KG1 (cell line): ENCODE measurements at regions not wholly inside any gene's neighbourhood (a gene's known extent, or its start where the extent isn't known, plus 50 kb on each side); places are given as distances from the start of the nearest gene placed in this dataset.
"Not testable (repeated sequence)": the region's sequence is repeated elsewhere in the genome, so short reads cannot be mapped to it uniquely, and the experiment has no call there.

Experiments used
- DNase-seq: peaks from one replicate; lab custom pipeline; 2025; lab: John Stamatoyannopoulos, UW

DNA sequence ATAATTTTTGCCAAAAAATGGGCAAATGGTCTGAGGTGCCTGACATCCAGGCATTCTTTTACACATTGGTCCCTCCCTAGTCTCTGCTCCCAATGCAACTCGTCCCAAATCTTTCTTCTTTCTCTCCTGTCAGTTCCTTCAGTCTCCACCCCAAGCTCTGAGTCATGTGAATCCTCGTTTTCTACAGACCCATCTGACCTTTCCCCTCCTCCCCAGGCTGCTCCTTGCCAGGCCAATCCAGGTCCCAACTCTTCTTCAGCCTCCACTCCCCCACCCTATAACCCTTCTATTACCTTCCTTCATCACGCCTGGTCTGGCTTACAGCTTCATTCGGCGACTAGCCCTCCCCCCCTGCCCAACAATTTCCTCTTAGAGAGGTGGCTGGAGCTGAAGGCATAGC lies 55.3 kb downstream of the BBS10 start:
- DNase-seq: not testable (repeated sequence)

DNA sequence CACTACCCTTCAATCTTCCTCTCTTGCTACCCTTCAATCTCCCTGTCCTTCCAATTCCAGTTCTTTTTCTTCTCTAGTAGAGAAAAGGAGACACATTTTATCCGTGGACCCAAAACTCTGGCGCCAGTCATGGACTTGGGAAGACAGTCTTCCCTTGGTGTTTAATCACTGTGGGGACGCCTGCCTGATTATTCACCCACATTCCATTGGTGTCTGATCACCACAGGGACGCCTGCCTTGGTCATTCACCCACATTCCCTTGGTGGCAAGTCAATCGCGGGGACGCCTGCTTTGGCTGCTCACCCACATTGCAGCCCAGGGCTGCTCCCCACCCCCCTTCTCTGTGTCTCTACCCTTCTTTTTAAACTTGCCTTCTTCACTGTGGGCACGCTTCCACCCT lies 55.9 kb downstream of the BBS10 start:
- not testable (repeated sequence) for DNase-seq

DNA sequence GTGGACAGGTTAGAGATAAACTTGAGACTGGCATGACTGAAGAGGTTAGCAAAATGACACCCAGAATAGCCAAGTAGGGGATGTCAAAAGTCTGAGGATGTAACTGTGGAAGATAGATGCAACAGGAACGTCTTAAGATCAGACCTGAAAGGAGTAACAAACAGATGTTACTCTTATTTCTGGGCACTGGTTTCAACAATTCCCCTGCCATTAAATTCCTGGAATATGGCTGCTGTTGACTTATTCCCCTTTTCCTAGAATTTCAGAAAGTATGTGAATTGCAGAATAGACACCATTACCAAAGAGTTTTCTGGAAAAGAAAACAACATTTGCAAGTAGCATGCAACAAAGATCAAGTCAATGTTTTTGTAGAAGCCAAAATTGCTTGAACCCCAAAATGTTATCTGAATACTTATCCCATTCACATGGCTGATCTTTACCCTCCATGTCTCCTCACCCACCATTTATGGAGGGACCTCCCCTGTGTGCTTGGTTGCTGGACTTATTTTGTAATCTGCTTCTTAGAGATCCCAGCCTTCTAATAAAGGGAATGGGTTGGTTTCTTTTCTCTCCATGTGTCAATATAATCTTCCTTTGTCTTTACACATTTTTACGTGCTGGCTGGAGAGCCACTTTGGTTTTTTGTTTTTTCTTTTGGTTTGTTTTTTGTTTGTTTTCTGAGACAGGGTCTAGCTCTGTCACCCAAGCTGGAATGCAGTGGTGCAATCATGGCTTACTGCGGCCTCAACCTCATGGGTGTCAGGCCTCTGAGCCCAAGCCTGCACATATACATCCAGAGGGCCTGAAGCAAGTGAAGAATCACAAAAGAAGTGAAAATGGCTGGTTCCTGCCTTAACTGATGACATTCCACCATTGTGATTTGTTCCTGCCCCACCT lies 57.0 kb downstream of the BBS10 start:
- no peak for DNase-seq

DNA sequence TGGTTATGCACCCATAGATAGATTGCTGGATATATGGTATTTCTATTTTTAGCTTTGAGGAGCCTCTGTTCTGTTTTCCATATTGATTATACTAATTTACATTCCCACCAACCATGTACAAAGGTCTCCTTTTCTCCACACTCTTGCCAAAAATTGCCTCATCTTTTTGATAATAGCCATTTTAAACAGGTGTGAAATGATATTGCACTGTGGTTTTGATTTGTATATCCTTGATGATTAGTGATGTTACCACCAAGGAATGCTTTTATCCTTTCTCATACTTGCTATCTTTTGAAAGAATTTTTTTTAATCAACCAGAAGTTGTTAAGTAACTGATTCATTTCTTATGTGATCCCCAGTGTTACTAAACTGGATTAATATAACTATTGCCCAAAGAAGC lies 60.0 kb downstream of the BBS10 start:
- no peak for DNase-seq

DNA sequence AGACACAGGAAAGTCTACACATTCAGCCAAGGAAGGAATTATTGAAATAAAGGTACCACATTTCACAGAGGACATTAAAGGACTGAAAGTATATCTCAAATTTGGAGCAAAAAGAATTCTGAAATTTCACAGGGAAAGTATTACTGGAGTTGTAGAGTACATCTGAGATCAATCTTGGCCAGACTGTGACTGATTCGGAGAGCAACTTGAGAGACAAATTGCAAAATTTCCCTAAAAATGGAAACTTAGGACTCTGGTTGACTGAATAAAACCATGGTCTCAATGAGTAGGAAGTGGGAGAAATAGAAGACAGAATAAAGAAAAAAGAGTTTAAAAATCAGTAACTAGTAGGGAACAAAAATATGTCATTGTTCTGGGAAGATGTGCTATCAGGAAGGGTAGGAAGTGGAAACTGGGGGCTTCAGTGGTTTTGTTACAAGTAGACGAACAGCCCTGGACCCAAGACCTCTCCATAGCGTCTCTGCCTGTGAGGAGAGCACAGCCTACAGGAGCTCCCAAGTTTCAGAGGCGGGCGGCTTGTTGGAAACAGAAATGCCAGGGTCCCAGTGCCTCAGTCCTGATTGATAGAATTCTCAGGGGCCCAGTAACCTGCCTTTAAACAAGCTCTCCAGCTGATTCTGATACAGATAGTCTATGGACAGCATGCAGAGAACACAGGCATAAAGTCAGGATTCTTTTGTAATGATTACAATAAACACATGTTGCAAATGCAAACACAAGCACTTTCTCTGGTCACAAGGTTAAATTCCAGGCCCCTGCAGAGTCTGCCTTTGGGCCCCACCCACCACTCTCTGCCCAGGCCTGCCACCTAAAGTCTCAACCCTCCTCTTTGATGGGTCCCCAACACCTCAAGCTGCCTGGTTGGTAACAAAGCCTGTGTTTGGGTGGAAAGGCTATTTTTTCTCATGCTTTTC lies 63.1 kb downstream of the BBS10 start:
- DNase-seq: no peak

DNA sequence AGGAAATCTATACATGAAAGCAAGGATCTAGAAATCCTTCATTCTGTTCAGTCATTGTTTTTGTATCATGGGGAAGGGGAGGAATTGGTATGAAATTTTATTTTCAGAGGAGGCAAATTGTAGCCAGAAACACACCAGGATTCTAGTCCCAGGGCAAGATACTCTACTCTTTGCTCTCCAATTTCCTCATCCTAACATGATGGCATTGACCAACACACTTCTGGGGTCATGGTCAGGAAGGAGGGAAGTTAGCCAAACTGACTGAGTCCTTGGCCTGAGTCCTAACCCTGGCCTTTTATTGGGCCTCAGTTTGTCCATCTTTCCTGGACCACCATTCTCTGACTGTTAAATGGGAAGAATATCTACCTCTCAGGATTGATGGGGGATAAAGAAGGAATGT lies 65.5 kb downstream of the BBS10 start:
- DNase-seq: no peak

DNA sequence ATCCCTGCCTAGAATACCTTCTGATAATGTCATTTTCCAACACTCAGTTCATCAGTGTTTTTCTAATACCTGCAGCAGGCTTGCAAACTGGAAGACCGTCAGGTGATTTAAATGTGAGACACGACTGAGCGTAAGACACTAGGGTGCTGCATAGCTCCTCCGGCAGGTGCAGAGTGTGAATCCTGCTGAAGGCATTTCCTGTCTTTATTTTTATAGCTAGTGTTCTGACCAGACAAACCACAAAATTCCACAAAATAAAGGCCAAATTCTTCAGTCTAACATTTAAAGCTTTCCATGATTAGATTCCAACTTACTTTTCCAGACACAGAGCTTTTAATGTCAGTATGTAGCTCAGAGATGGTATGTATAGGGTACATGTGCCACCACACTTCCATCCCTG lies 70.7 kb downstream of the BBS10 start:
- no peak for DNase-seq

DNA sequence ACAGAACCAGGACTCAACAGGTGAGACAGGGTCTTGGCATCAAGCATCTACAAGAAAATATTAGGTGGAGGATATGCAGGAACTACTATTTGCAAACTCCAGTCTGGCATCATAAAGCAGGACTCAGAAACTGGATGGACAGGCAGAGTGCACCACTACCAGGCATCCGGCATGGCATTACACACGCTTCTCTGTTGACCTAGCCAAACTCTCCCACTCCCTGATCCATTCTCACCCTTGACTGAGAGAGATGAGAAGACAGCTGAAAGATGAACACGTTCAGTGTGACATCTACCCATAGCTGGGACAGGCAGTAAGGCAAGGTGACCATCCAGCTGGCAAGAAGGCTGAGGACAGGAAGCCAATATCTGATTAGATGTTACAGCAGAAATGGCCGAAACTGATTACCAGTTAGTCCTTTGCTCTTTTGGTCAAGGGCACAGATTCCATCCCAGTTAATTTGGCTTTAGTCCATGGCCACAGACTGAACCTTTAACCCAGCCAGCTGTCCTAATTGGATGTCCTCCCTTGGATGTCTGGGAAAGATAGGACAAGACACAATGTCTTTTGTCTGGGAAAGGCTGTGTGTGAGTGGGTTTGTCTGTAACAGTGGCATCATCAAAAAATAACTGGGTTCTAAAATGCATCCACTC lies 71.6 kb downstream of the BBS10 start:
- DNase-seq: no peak

DNA sequence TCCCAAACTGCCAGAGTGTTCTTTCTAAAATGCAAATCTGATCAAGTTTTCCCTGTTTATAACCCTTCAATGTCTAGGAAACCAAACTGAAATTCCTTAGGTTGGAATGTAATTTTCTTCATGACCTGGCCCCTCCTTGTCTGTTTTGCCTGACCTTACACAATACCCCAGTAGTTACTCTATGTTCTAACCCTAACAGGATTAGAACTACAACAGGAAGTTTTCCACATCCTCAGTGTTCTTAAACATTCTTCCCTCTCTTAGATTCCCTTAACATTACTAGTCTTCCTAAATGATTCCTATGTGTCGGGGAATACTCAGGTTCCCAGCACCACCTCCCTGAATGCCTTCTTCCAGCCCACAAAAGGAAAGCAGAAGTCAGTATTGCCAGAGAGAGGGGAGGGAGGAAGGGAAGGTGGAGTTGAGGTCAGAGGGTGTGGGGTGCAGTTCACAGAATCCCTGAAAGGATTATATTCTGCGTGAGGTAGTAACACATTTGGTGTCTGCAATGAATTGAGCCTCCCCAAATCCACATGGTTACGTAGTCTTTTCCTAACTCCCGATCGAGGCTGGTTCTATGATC lies 72.6 kb downstream of the BBS10 start:
- DNase-seq: no peak

DNA sequence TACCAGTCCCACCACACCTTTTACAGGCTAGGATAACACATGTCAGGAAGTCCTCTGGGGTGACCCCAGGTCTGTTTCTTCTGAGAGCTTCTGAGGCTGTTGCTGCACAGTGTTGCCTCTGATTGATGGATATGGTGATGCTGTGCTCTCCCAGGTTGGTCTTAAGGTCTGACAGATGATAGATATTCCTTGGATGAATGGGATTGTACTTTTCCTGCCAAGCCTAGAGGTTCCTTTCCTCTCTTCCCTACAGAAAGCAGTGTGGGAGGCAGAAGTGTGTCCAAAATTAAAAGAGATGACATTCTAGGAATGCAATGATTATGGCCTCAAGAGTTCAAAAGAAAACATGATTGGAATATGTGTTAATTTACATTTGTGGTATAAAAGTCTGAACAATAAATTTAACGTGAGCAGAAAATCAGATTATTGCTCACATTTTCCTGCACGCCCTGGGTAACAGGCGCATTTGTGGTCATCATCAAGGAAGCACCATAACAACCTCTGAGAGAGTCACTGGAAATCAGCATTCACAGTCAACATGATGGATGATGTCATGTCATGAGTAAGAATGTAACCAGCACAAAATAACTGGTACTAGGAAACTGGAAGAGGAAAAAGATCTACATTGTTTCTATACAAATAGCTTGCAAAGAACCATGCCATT lies 73.7 kb downstream of the BBS10 start:
- no peak for DNase-seq

DNA sequence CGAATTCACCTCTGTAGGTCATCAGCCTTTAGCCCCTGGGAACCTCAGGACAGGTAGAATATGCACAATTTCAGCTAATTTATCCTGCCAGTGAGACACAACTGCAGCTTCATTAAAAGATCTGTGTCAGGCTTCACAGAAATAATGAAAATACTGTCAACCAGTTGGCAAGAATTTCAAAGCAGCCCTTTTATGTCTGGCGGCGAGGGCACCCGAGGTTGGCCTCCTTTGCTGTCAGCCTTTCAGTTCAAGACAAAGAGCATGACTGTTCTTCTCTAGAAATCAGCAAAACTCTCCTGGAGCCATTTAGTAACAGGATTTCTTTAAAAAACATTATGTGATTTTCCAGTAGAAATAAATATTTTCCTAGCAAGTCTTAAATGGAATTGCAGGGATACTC lies 75.9 kb downstream of the BBS10 start:
- DNase-seq: no peak

DNA sequence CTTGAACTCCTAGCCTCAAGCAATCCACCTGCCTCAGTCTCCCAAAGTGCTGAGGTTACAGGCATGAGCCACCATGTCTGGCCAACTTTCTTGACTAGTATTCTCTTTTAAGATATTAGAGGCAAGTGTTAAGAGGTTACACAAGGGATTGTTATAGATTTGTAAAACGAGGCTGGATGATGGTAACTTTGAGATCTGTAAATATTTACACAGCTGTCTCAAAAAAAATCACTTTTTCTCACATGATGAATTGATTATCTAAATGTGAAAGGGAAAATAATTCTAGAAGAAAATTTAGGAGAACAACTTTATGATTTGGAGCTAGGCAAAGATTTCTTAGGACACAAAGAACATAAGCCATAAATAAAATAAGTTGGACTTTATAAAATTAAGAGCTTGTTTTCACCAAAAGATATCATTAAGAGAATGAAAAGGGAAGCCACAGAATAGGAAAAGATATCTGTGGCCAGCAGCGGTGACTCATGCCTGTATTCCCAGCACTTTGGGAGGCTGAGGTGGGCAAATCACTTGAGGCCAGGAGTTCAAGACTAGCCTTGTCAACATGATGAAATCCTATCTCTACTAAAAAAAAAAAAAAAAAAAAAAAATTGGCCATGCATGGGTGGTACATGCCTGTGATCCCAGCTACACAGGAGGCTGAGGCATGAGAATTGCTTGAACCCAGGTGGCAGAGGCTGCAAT lies 77.4 kb downstream of the BBS10 start:
- DNase-seq: no peak

DNA sequence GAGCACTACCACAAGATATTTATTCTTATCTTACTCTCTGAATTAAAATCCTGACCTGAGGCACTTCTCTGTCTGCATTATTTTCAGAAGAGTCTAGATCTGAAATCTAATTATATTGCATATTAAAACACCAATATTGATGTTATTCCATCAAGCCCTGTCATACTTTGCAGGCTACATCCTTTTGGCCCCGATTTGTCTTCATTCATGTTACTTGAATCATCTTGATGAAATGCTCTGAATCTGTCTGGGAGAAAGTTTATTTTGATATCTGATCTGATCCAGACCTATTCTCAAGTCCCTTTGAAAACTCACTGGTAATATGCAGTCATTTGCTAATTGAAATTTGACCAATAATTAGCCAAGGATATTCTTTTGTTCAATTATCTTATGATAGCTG lies 79.9 kb downstream of the BBS10 start:
- no peak for DNase-seq

DNA sequence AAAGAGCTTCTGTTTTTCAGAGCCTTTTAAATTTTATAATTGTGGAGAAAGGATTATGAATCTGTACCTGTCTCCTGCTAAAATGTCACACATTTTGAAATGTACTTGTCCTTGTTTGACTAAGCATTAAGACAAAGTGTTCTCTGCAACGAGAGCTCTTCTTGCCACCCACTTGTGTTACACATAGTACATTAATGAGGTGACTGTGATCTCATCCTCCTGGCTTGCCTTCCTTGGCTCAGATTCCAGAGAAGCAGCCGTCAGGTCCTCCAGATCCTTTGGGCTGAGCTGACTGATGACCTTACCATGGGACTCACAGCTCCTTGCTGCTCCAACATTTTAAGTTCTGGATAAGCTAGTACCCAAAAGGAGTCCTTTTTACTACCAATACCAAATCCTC lies 81.4 kb downstream of the BBS10 start:
- DNase-seq: no peak

DNA sequence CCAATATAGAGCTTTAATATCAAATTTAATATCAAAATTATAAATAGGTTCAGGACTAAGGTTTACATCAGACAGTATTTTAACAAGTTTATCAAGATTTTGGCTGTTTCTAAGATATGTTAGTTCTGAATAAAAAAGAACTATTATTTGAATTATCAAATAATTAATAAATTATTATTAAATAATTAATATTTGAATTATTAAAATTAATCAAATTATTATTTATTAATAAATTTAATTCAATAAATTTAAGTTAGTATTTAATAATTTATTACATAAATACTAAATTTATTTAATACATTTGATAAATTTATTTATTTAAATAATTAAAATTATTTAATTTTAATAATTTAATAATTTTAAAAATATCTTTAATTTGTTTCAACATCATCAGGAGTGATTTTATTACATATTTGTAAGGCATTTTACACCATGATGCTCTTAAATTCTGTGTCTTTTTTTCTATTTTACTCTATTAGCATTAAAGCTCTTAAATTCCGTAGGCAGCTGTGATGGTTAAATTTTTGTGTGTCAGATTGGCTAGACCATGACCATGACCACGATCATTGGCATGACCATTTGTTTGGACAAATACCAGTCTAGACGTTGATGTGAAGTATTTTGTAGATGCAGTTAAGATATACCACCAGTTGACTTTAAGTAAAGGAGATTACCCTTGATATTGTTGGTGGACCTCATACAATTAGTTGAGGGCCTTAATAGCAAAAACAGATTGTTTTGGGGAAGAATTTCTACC lies 82.6 kb downstream of the BBS10 start:
- no peak for DNase-seq

DNA sequence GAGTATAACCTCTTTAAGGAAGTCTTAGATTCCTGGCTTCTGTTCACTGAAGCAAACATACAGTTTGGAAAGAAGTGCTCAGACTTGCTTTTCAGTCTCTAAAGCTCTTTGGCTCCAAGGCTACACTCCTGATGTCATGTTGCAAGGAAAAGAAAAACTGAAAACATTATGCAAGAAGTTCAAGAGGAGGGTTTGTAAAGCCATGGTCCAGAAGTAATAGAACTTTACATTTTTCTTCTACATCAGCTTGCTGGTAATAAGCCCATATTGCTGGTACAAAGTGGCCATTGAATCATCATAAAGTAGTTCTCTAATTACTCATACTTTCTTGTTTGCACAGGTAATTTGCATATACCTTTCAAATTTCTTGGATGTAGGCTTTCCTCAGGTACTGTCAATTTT lies 83.6 kb downstream of the BBS10 start:
- DNase-seq: no peak

DNA sequence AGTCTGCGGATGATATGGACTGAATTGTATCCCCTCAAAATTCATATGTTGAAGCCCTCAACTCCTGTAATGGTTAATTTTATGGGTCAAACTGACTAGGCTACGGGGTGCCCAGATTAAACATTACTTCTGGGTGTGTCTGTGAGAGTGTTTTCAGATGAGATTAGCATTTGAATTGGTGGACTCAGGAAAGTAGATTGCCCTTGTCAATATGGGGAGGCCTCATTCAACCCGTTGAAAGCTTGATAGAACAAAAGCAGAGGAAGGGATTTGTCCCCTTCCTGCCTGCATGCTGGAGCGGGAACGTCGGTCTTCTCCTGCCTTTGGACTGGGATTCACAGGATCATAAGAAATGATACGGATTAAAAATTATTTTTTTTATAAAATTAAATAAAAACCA lies 84.5 kb downstream of the BBS10 start:
- no peak for DNase-seq

DNA sequence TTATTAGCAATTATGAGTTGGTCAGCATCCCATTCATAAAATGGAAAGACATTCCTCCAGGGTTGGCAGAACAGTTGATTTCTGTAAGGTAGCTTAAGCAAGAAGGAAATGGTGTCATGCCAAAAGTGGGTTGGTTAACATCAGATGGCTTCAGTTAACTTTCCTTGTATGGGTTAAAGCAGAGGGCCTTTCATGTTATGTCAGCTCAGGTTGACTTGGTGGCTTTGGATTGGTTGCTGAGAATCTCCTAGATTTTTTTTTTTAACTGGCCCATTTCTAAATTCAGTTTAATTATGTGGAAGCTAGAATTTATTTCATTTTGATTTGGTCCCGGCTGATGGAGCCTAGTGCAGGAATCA lies 87.8 kb downstream of the BBS10 start:
- no peak for DNase-seq

DNA sequence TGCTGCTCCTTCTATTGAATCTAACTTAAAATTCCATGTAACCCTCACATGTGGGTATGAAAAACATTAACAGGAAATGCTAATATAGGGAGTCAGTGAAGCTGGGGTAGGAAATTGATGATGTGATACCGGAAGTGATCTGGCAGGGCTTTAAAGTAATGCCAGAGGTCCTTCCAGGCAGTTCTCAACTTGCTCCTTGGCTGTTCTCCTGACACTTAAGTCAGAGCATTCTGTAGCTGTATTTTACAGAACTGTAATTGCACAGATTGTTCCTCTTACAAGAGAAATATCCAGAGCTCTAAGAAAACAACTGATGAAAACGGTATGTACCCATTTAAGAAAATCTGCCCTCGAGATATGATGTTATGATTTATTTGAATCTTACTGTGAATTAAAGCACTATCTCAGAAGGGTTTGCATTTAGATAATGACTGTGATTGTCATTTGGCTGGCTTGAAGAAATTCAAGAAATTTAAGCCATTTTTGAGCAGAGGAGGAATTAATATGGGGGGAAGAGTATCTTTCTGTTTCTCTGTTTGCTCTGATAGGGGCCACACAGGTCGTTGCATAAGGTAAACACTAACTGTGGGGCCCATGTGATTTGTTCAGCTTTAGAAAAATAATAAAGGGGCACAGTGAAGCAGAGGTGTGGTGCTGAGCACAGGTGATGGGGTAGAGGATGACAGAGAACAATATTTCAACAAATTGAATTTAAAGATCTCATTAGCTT lies 88.4 kb downstream of the BBS10 start:
- DNase-seq: no peak

DNA sequence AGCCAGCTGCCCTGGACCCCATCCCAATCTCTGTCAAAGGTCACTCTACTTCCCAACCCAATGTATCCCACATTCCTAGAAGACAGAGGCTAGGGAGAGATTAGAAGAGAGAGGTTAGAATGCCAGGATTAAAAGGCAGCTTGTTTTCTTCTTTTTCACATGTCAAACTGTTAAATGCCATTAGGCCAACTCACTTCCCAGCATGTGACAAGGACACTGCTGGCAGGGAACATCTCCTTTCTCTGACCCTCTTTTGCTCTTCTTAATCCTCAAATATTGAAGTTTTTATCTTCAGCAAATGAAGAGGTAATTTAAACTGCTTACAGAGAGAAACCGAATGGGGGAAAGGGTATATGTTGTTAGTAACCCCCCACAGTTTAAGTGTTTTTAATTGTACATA lies 89.1 kb downstream of the BBS10 start:
- DNase-seq: no peak
